Ishikawa (cell line): ENCODE measurements at regions not wholly inside any gene's neighbourhood (a gene's known extent, or its start where the extent isn't known, plus 50 kb on each side); places are given as distances from the start of the nearest gene placed in this dataset.

ENCODE experiments used
- CEBPB ChIP-seq: IDR thresholded peaks from 2 replicates; pipeline ENCODE4 v1.6.1; 2012
- EGR1 ChIP-seq: IDR thresholded peaks from 2 replicates; pipeline ENCODE4 v1.6.1; 2012
- EP300 ChIP-seq: IDR thresholded peaks from 2 replicates; pipeline ENCODE4 v1.6.1; 2012; ENCODE audit warnings: borderline replicate concordance
- FOXM1 ChIP-seq: IDR thresholded peaks from 2 replicates; pipeline ENCODE4 v1.6.1; 2012; ENCODE audit warnings: low read depth, borderline replicate concordance
- MAX ChIP-seq: IDR thresholded peaks from 2 replicates; pipeline ENCODE4 v1.6.1; 2012
- NFIC ChIP-seq: IDR thresholded peaks from 2 replicates; pipeline ENCODE4 v1.6.1; 2012
- RAD21 ChIP-seq: IDR thresholded peaks from 2 replicates; pipeline ENCODE4 v1.6.1; 2012; ENCODE audit warnings: low read depth
- REST ChIP-seq: IDR thresholded peaks from 2 replicates; pipeline ENCODE4 v1.6.1; 2012; ENCODE audit warnings: low read depth, mild to moderate bottlenecking
- TAF1 ChIP-seq: IDR thresholded peaks from 2 replicates; pipeline ENCODE4 v1.6.1; 2012; ENCODE audit warnings: low read depth, mild to moderate bottlenecking
- TCF12 ChIP-seq: IDR thresholded peaks from 2 replicates; pipeline ENCODE4 v1.6.1; 2012; ENCODE audit warnings: low read depth

GRCh38 chr2:15687243-15687642 is 95.6 kb downstream of the DDX1 start:
- TF ChIP-seq REST (no peak), EP300 (no peak), MAX (no peak), EGR1 (no peak), CEBPB (no peak), RAD21 (no peak), TAF1 (no peak), TCF12 (no peak), FOXM1 (no peak), NFIC (no peak)
